ENCODE measurements at regions not wholly inside any gene's neighbourhood (a gene's known extent, or its start where the extent isn't known, plus 50 kb on each side); places are given as distances from the start of the nearest gene placed in this dataset.

GRCh38 chr1:116231752-116232151 lies 120.6 kb downstream of the MAB21L3 start:
- no peak for DNase-seq (ENCODE audit: low spot score)
- ATAC-seq: peak; percentile 73

GRCh38 chr1:116232989-116233514 lies 121.9 kb downstream of the MAB21L3 start:
- DNase-seq (ENCODE audit: low spot score): no peak
- ATAC-seq: peak; percentile 62

DNA sequence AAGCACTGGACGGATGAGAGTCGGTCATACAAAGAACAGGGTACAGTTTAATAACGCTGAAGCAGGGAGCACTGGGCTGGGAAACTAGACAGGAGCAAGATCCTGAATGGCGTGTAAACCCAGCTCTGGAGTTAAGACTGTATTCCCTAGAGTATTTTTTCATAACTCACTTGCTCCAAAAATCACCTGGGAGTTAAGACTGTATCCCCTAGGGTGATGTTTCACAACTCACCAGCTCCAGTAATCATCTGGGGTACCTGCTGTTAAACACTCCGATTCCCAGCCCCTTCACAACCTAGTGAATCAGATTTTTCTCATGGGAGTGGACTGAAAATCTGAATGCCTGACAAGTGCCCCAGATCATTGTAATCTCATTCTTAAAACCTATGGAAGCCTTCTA lies 123.2 kb downstream of the MAB21L3 start:
- ATAC-seq (no peak), DNase-seq (ENCODE audit: low spot score) (no peak)

- DNase-seq (ENCODE audit: low spot score): no peak
- ATAC-seq: no peak
These were observed 128.7 kb downstream of the MAB21L3 start for GRCh38 chr1:116239916-116240315.

DNA sequence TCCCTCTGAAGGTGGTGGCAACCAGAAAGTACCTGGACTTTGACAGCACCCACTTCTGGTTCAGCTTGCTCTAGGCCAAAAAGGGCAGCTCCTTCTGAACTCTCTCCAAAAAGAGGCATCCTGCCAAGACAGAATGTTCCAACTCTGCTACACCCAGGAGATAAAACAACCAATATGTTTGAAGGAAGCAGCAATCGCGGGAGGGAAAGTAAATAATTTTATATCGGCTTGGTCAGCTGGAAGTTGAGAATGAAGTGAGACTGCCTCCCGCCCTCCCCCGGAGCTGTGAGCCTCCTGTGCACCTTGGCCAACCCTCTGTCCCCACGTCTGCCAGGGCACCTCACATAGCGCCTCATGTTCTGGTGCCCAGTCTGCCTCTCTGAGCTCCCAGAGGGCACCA lies 130.3 kb upstream of the ATP1A1 start:
- ATAC-seq (peak; percentile 63), DNase-seq (ENCODE audit: low spot score) (no peak)

- DNase-seq (ENCODE audit: low spot score) (no peak), ATAC-seq (no peak)
These were observed 129.6 kb upstream of the ATP1A1 start for GRCh38 chr1:116243333-116244054.

DNA sequence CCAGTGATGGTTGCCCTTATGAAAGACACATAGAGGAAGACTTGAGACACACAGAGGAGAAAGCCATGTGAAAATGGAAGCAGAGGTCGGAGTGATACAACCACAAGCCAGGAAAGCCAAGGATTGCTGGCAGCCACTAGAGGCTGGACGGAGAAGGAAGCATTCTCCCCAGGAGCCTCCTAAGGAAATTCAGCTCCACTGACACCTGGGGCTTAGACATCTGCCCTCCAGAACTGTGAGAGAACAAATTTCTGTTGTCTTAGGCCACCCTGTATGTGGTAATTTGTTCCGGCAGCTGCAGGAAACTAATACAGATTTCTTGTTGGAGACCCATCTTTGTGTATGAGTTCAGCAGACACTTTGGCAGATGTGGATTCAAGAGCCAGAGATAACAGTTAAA lies 126.9 kb upstream of the ATP1A1 start:
- ATAC-seq: no peak
- DNase-seq (ENCODE audit: low spot score): no peak

GRCh38 chr1:116252271-116252670 lies 120.8 kb upstream of the ATP1A1 start:
- no peak for DNase-seq (ENCODE audit: low spot score)

GRCh38 chr1:116252785-116253184 lies 120.3 kb upstream of the ATP1A1 start:
- DNase-seq (ENCODE audit: low spot score) (no peak), ATAC-seq (no peak)

More at GRCh38 chr1:116252271-116252670, 120.8 kb upstream of the ATP1A1 start:
- no peak for ATAC-seq

DNA sequence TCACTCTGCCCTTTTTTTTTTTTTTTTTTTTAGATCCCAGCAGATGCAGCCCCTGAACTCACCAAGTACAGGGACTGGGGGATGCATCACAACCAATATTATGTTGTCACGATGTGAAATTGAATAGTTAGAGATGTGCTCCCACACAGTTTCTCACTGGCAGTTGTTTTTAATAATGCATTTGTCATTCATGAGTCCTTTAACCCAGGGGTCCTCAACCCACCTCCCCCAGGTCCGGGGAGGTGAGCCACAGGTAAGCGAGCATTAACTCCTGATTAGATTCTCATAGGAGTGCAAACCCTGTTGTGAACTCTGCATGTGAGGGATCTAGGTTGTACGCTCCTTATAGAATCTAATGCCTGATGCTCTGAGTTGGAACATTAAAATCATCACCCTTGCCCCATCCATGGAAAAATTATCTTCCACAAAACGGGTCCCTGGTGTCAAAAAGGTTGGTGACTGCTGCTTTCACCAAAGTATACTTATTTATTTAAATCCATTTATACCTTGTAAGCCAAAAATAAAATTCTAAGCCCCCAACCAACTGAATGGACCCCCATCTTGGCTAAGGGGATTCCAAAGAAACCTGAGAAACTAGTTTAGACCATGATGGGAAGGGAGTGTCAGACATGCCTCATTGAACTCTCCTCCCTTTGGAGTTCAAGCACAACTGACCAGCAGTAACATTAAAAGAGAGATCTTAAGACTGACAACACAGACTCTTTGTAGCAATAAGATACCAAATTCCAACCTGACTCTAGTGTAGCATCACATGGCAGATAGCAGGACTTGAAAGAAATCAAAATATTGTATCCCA lies 119.3 kb upstream of the ATP1A1 start:
- ATAC-seq (no peak), DNase-seq (ENCODE audit: low spot score) (no peak)

- ATAC-seq (peak; percentile 25), DNase-seq (ENCODE audit: low spot score) (no peak)
These were observed 118.3 kb upstream of the ATP1A1 start for GRCh38 chr1:116254776-116255175.

GRCh38 chr1:116255486-116256285 lies 117.4 kb upstream of the ATP1A1 start:
- no peak for ATAC-seq
- no peak for DNase-seq (ENCODE audit: low spot score)

DNA sequence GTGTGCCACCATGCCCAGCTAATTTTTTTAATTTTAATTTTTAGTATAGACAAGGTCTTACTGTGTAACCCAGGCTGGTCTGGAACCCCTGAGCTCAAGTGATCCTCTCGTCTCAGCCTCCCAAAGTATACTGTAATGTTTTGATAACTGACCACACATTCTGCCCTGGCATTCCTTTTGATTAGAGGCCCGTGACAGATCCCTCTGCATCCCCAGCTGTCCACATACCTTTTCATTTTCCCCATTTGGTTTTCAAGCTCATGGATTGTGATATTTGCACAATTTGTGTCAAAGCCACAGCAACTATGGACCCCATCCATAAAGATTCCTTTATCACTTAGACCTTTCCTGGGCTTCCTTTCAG lies 116.8 kb upstream of the ATP1A1 start:
- DNase-seq (ENCODE audit: low spot score) (no peak), ATAC-seq (no peak)

DNA sequence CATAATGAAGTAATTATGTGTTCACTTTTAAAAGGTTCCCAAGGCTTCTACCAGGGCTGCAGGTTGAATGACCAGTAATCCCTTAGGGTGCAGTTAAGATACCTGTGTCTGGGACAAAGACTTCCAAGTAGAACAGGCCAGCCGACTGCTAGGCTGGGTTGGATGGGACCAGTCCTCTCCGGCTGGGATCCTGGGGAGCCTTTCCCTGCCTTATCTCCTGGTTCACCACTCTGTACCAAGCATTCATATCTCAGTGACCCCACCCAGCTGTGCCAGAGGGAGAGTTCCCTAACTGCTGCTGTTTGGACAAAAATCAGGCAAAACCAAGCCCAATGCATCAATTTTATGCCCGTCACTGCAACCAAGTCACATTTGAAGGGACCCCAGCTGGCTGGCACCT lies 116.2 kb upstream of the ATP1A1 start:
- no peak for ATAC-seq
- no peak for DNase-seq (ENCODE audit: low spot score)

- no peak for DNase-seq (ENCODE audit: low spot score)
- ATAC-seq: no peak
These were observed 115.7 kb upstream of the ATP1A1 start for GRCh38 chr1:116257341-116257767.

- ATAC-seq: no peak
- no peak for DNase-seq (ENCODE audit: low spot score)
These were observed 115.2 kb upstream of the ATP1A1 start for GRCh38 chr1:116257836-116258235.

DNA sequence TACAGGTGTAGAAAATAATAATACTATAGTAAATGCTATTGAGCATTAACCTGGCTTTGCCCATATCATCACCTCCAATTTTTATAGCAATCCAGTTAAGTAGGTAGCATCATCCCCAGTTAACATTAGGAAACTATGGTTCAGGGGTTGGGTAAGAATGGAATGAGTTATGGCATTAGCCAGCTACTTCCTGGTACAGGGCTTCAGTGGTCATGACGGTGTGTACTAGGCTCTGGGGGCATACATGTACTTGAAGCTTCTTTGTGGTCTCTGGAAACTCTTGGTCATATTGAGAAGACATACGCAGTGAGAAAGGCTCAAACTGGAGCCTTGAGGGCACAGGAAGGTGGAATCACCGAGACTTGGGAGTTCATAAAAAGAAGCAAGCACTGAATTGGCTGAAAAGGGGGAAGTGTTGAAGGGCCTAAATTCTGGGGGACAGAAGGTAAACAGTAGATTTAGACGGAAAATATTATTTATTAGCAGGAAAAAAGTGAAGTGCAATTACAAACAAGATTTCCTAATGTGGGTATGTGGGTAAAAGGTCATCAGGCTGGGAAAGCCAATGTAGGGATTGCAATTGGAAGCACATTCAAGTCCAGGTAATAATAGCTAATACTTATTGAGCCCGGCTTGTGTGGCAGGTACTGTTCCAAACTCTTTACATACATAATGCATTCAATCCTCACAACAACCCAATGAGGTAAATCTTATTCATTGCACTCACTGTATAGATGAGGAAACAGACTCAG lies 114.2 kb upstream of the ATP1A1 start:
- DNase-seq (ENCODE audit: low spot score) (no peak), ATAC-seq (peak; percentile 59)

GRCh38 chr1:116259663-116260062 lies 113.4 kb upstream of the ATP1A1 start:
- DNase-seq (ENCODE audit: low spot score): no peak
- ATAC-seq: peak; percentile 63

DNA sequence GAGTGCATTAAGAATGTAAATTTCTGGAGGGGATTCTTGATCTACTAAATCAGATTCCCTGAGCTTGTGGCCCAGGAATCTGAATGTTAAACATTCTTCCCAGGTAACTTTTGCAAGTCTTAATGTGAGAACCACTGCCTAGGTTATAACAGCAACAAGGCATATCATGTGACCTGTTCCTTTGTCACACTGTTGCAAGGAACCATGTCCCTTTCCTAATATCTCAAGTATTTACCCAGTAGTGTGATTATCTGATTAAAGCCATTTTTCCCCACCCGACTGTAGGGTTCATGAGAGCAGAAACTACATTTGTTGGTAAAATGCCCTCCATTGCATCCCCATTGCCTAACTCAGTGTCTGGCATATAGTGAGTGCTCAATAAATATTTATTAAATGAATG lies 112.9 kb upstream of the ATP1A1 start:
- DNase-seq (ENCODE audit: low spot score): no peak
- no peak for ATAC-seq

- DNase-seq (ENCODE audit: low spot score) (no peak), ATAC-seq (no peak)
These were observed 112.4 kb upstream of the ATP1A1 start for GRCh38 chr1:116260621-116261020.

DNA sequence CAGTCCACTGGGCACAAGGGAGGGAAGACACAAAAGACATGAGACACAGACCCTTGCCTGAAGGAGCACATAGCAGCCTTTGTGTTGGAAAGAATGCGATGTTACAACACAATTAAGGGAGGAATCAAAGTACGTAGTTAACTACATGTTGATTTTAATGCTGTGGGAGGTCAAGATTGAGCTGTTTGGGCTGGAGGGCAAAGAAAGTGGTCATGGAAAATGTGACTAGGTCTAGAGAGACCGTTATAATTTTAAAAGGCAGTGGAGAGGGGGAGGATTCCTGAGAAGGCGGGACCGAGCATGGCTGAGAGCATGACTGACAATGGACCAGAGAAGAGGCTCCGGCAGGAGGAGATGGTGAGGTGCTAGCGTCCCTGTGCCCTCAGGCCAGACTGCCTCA lies 111.8 kb upstream of the ATP1A1 start:
- DNase-seq (ENCODE audit: low spot score) (no peak), ATAC-seq (no peak)
